K562 (cell line): ENCODE measurements at regions not wholly inside any gene's neighbourhood (a gene's known extent, or its start where the extent isn't known, plus 50 kb on each side); places are given as distances from the start of the nearest gene placed in this dataset.
A peak's percentile ranks its signal among the peaks of the same experiment; 100 is the strongest.

ENCODE experiments used
- ATAC-seq: fragments of 200-7000 bp; cut with Tn5 transposase; 3 replicates; pipeline ENCODE4 v1.9.1; 2020; ENCODE audit warnings: moderate library complexity
- BruUV-seq: library from RNA; stranded (reverse); fragments of 400-500 nt; replicated peaks from 2 replicates; lab custom pipeline; 2021; lab: Mats Ljungman, UMichigan
- CTCF ChIA-PET: fragments of 300-600 bp; formaldehyde crosslinking; extraction: SDS; loops from one replicate; lab custom pipeline; 2021; ENCODE audit warnings: low intra/inter-chr PET ratio; lab: Yijun Ruan, JAX
- POLR2A ChIA-PET: fragments of 300-600, 350-650 bp; sonication (Branson Sonifier 250); formaldehyde crosslinking; extraction: SDS; loops from one replicate; lab custom pipeline; 2021; ENCODE audit warnings: antibody characterized with exemption, inconsistent platforms; lab: Yijun Ruan, JAX
- DNase-seq, 4 experiments: peaks; one replicate each; pipeline versions ENCODE4 v3.0.0 to v3.0.0-alpha.2; 2011 to 2018; ENCODE audit warnings: low spot score in 3 of 4, mixed read lengths in 3 of 4; ENCODE audit errors: extremely low read depth in 1 of 4
- FAIRE-seq: peaks from 2 replicates; lab custom pipeline; 2011; peaks lifted over from hg19 to GRCh38; lab: Jason Lieb, UNC
- H2AFZ ChIP-seq: 2 replicates; pipeline ENCODE4 v1.6.0; 2011; ENCODE audit warnings: low read depth, low read length, control low read depth, inconsistent platforms
- H3K27ac ChIP-seq: fragments of 200-600 bp; 3 replicates; pipeline ENCODE4 v1.8.0; 2011; ENCODE audit warnings: low read depth, mild to moderate bottlenecking, control low read depth, inconsistent platforms, low read length, moderate library complexity, mixed read lengths; ENCODE audit errors: extremely low read depth
- H3K27me3 ChIP-seq, 2 experiments: fragments of 300-600 bp in 1 of 2; 2 replicates in 1 of 2; 3 replicates in 1 of 2; pipeline versions ENCODE4 v1.6.0 to v1.8.0; 2011; ENCODE audit warnings: inconsistent platforms in 2 of 2, low read length in 2 of 2, mild to moderate bottlenecking in 1 of 2, mixed read lengths in 1 of 2, moderate library complexity in 1 of 2; ENCODE audit not compliant: control insufficient read depth in 2 of 2, insufficient read depth in 2 of 2
- H3K36me3 ChIP-seq: fragments of 300-600 bp; 3 replicates; pipeline ENCODE4 v1.8.0; 2011; ENCODE audit warnings: mild to moderate bottlenecking, low read length, inconsistent platforms; ENCODE audit not compliant: control insufficient read depth, insufficient read depth
- H3K4me1 ChIP-seq, 2 experiments: fragments of 200-600 bp in 1 of 2; replicated peaks in 1 of 2; 2 replicates in 1 of 2; 3 replicates in 1 of 2; pipeline versions ENCODE4 v1.5.1 to v1.8.0; 2011; ENCODE audit warnings: inconsistent platforms in 2 of 2, low read length in 2 of 2, mild to moderate bottlenecking in 1 of 2, mixed read lengths in 1 of 2, moderate library complexity in 1 of 2; ENCODE audit not compliant: control insufficient read depth in 2 of 2, insufficient read depth in 2 of 2
- H3K4me2 ChIP-seq: 2 replicates; pipeline ENCODE4 v1.6.1; 2011; ENCODE audit warnings: low read length, control low read depth, inconsistent platforms, mixed read lengths; ENCODE audit not compliant: insufficient read depth
- H3K4me3 ChIP-seq: fragments of 200-600 bp; sonication (generic), shearing (Covaris generic); 2 replicates; pipeline ENCODE4 v1.5.1; 2016; ENCODE audit warnings: control low read depth, inconsistent platforms
- H3K79me2 ChIP-seq: fragments of 200-600 bp; 3 replicates; pipeline ENCODE4 v1.8.0; 2011; ENCODE audit warnings: low read length, inconsistent platforms; ENCODE audit not compliant: control insufficient read depth, insufficient read depth
- H3K9ac ChIP-seq, 2 experiments: 2 replicates each; pipeline versions ENCODE4 v1.6.0 to v1.6.1; 2011; ENCODE audit warnings: low read depth in 2 of 2, low read length in 2 of 2, control low read depth in 1 of 2, inconsistent platforms in 1 of 2, mild to moderate bottlenecking in 1 of 2, mixed read lengths in 1 of 2; ENCODE audit not compliant: insufficient read depth in 1 of 2
- H3K9me1 ChIP-seq: one replicate; pipeline ENCODE4 v1.6.0; 2011; ENCODE audit warnings: inconsistent platforms, mild to moderate bottlenecking, low read length, moderate library complexity; ENCODE audit not compliant: control insufficient read depth, insufficient read depth
- H3K9me3 ChIP-seq: replicated peaks from 2 replicates; pipeline ENCODE4 v1.5.1; 2011; ENCODE audit warnings: low read depth, low read length, inconsistent platforms; ENCODE audit not compliant: control insufficient read depth, insufficient read depth
- H4K20me1 ChIP-seq: replicated peaks from 2 replicates; pipeline ENCODE4 v1.6.1; 2011; ENCODE audit warnings: low read length, inconsistent platforms, mixed read lengths; ENCODE audit not compliant: control insufficient read depth, insufficient read depth
- ATF3 ChIP-seq, 2 experiments: fragments of 450-650 bp in 1 of 2; sonication (generic) in 1 of 2; formaldehyde crosslinking in 1 of 2; IDR thresholded peaks in 1 of 2; conservative IDR thresholded peaks in 1 of 2; 2 replicates each; pipeline versions ENCODE4 v1.6.1 to v1.8.1; 2016 to 2023; ENCODE audit warnings: mild to moderate bottlenecking in 2 of 2, moderate library complexity in 2 of 2, inconsistent platforms in 1 of 2, missing genetic modification reagents in 1 of 2
- CEBPG ChIP-seq, 3 experiments: fragments of 200-800 bp in 1 of 3; sonication (Bioruptor generic) in 1 of 3; sonication (generic) in 1 of 3; formaldehyde crosslinking in 1 of 3; IDR thresholded peaks in 2 of 3; conservative IDR thresholded peaks in 1 of 3; 2 replicates each; pipeline versions ENCODE4 v1.6.1 to v1.8.0; 2016 to 2022; ENCODE audit warnings: missing compliant biosample characterization in 2 of 3, missing genetic modification characterization in 2 of 3, mild to moderate bottlenecking in 1 of 3, missing genetic modification reagents in 1 of 3
- CHD4 ChIP-seq: fragments of 200-600 bp; sonication (generic); IDR thresholded peaks from 3 replicates; pipeline ENCODE4 v1.6.1; 2012; ENCODE audit warnings: low read depth, mild to moderate bottlenecking, mixed read lengths, low read length, inconsistent platforms; ENCODE audit not compliant: insufficient read depth, insufficient replicate concordance, poor library complexity, severe bottlenecking
- ZNF280A ChIP-seq: fragments of 450-650 bp; IDR thresholded peaks from 2 replicates; pipeline ENCODE4 v1.6.1; 2018; ENCODE audit warnings: mild to moderate bottlenecking, low read depth; ENCODE audit not compliant: partially characterized antibody
- WGBS: fragments of 100-300 bp; shearing (Covaris generic); methylation state at CpG from one replicate; pipeline ENCODE4 v1.1.6; 2016; ENCODE audit warnings: low coverage, mixed read lengths; ENCODE audit not compliant: insufficient coverage; ENCODE audit errors: missing lambda C conversion rate; 5-methylcytosine and 5-hydroxymethylcytosine counted together
- in situ Hi-C: fragments of 300-500 bp; cut with MboI; formaldehyde crosslinking; loops from 4 replicates; pipeline ENCODE4 v1.15.0; 2018; ENCODE audit warnings: inconsistent platforms, mixed read lengths
- intact Hi-C: fragments of 100-400 bp; cut with micrococcal nuclease; formaldehyde crosslinking; loops from 2 replicates; pipeline ENCODE4 v1.14.2; 2022

- in situ Hi-C loops: no loop called here
- WGBS: 7% methylated on average over 1 of the region's 1 CpG
- ChIA-PET POLR2A (no interaction called here), CTCF (interaction anchor here (0.7 kb wide), 1 partner anchor 32 kb away, joined by 3 read pairs; no protein-coding TSS in a partner anchor)
- H3K4me2 ChIP-seq: no peak overlapping the region
- TF ChIP-seq ZNF280A: no peak
- peaks cover 9 to 11% of the 10 kb centered on the region in 2 experiments; a peak in 3 of 5 replicates for H3K4me1 ChIP-seq
- no TSS peak for BruUV-seq
- no peaks in the 10 kb centered on the region for H3K9me3 ChIP-seq
- no peak overlapping the region for H3K27ac ChIP-seq
- H3K36me3 ChIP-seq: no peaks in the 10 kb centered on the region
- intact Hi-C loops: no loop called here
- H3K9me1 ChIP-seq: no peaks in the 10 kb centered on the region
- no peaks in the 10 kb centered on the region for H3K79me2 ChIP-seq
- no peak overlapping the region for H3K9ac ChIP-seq
- peaks cover 3 to 5% of the 10 kb centered on the region in 2 experiments; a peak in 2 of 5 replicates for H3K27me3 ChIP-seq
- no peaks in the 10 kb centered on the region for H4K20me1 ChIP-seq
- no peak for FAIRE-seq
- no peak overlapping the region for H2AFZ ChIP-seq
- ATAC-seq: no peak
- no peak for DNase-seq
- H3K4me3 ChIP-seq: no peak overlapping the region
Measured at GRCh38 chr1:229195246-229195645, 75.7 kb upstream of the RAB4A start.

- Histone ChIP-seq H3K4me1 (peaks cover 9 to 11% of the 10 kb centered on the region in 2 experiments; a peak in 3 of 5 replicates), H3K27me3 (peaks cover 3 to 5% of the 10 kb centered on the region in 2 experiments; a peak in 2 of 5 replicates), H3K27ac (no peak overlapping the region), H3K9me1 (no peaks in the 10 kb centered on the region), H3K36me3 (no peaks in the 10 kb centered on the region), H3K4me2 (no peak overlapping the region), H2AFZ (no peak overlapping the region), H4K20me1 (no peaks in the 10 kb centered on the region), H3K79me2 (no peaks in the 10 kb centered on the region), H3K9ac (no peak overlapping the region), H3K9me3 (no peaks in the 10 kb centered on the region), H3K4me3 (no peak overlapping the region)
- BruUV-seq: no TSS peak
- ChIA-PET CTCF (no interaction called here), POLR2A (interaction anchor here (0.6 to 0.7 kb wide), 4 partner anchors 12 to 522 kb away, joined by 3 to 4 read pairs (median 4); no protein-coding TSS in a partner anchor)
- 4% methylated on average over 6 of the region's 6 CpGs for WGBS
- DNase-seq: no peak
- FAIRE-seq: no peak
- intact Hi-C loops (no loop called here), in situ Hi-C loops (no loop called here)
- TF ChIP-seq CEBPG (CRISPR knock-in tag; IDR thresholded peaks at IDR 0.05): no peak
- peak; percentile 34 to 68; a peak in 2 of 4 replicates for TF ChIP-seq CEBPG (tag; conservative IDR thresholded peaks at IDR 0.05 in 1 of 2, IDR thresholded peaks at IDR 0.05 in 1 of 2)
- TF ChIP-seq ATF3 (IDR thresholded peaks at IDR 0.05): peak; percentile 51; the same call in 1 of the 2 replicates
- no peak for TF ChIP-seq ATF3 (CRISPR knock-in tag; conservative IDR thresholded peaks at IDR 0.05)
- TF ChIP-seq CHD4: no peak
- no peak for ATAC-seq
Measured at GRCh38 chr1:229196404-229197264, 74.3 kb upstream of the RAB4A start.
